ENCODE measurements at regions not wholly inside any gene's neighbourhood (a gene's known extent, or its start where the extent isn't known, plus 50 kb on each side); places are given as distances from the start of the nearest gene placed in this dataset.

GRCh38 chr10:55500931-55501559 is 700.0 kb upstream of the PCDH15 start:
- DNase-seq (ENCODE audit: low spot score) = peak; percentile 14

GRCh38 chr10:55497893-55498499 is 697.0 kb upstream of the PCDH15 start:
- no peak for DNase-seq (ENCODE audit: low spot score)

- no peak for DNase-seq (ENCODE audit: low spot score)
These were observed 694.5 kb upstream of the PCDH15 start for GRCh38 chr10:55495555-55495954.

GRCh38 chr10:55491712-55492111 is 690.7 kb upstream of the PCDH15 start:
- no peak for DNase-seq (ENCODE audit: low spot score)

GRCh38 chr10:55485827-55486226 is 684.8 kb upstream of the PCDH15 start:
- DNase-seq (ENCODE audit: low spot score) = no peak

- DNase-seq (ENCODE audit: low spot score) = no peak
These were observed 675.1 kb upstream of the PCDH15 start for GRCh38 chr10:55476129-55476528.

GRCh38 chr10:55474258-55474657 is 673.2 kb upstream of the PCDH15 start:
- DNase-seq (ENCODE audit: low spot score) = no peak

GRCh38 chr10:55470840-55471239 is 669.8 kb upstream of the PCDH15 start:
- DNase-seq (ENCODE audit: low spot score) = no peak

- DNase-seq (ENCODE audit: low spot score) = no peak
These were observed 665.9 kb upstream of the PCDH15 start for GRCh38 chr10:55466806-55467504.

GRCh38 chr10:55464083-55464482 is 663.1 kb upstream of the PCDH15 start:
- no peak for DNase-seq (ENCODE audit: low spot score)

GRCh38 chr10:55460008-55460407 is 659.0 kb upstream of the PCDH15 start:
- DNase-seq (ENCODE audit: low spot score) = no peak

- no peak for DNase-seq (ENCODE audit: low spot score)
These were observed 649.0 kb upstream of the PCDH15 start for GRCh38 chr10:55449981-55450380.

GRCh38 chr10:55446441-55447002 is 645.5 kb upstream of the PCDH15 start:
- no peak for DNase-seq (ENCODE audit: low spot score)

- no peak for DNase-seq (ENCODE audit: low spot score)
These were observed 640.7 kb upstream of the PCDH15 start for GRCh38 chr10:55441777-55442176.

- DNase-seq (ENCODE audit: low spot score) = peak; percentile 1
These were observed 625.1 kb upstream of the PCDH15 start for GRCh38 chr10:55426138-55426537.

GRCh38 chr10:55410415-55410885 is 609.4 kb upstream of the PCDH15 start:
- DNase-seq (ENCODE audit: low spot score) = peak; percentile 31

- no peak for DNase-seq (ENCODE audit: low spot score)
These were observed 603.1 kb upstream of the PCDH15 start for GRCh38 chr10:55404094-55404493.

GRCh38 chr10:55400075-55400849 is 599.2 kb upstream of the PCDH15 start:
- no peak for DNase-seq (ENCODE audit: low spot score)

GRCh38 chr10:55398497-55398882 is 597.5 kb upstream of the PCDH15 start:
- DNase-seq (ENCODE audit: low spot score) = no peak

GRCh38 chr10:55397777-55398496 is 596.9 kb upstream of the PCDH15 start:
- DNase-seq (ENCODE audit: low spot score) = peak; percentile 9

GRCh38 chr10:55378196-55378595 is 577.2 kb upstream of the PCDH15 start:
- DNase-seq (ENCODE audit: low spot score) = no peak

GRCh38 chr10:55374917-55375316 is 573.9 kb upstream of the PCDH15 start:
- DNase-seq (ENCODE audit: low spot score) = no peak
